Bronchial epithelial cell (primary cell): ENCODE measurements at regions not wholly inside any gene's neighbourhood (a gene's known extent, or its start where the extent isn't known, plus 50 kb on each side); places are given as distances from the start of the nearest gene placed in this dataset.

Experiments
- DNase-seq: peaks from one replicate; pipeline ENCODE4 v3.0.0-alpha.2; 2010; ENCODE audit warnings: low read depth
- FAIRE-seq: peaks from 2 replicates; lab custom pipeline; 2011; peaks lifted over from hg19 to GRCh38; lab: Jason Lieb, UNC
- H3K27me3 ChIP-seq: 2 replicates; pipeline ENCODE4 v1.5.1; 2011; ENCODE audit warnings: low read length; ENCODE audit not compliant: control insufficient read depth, insufficient read depth
- H3K36me3 ChIP-seq: 2 replicates; pipeline ENCODE4 v1.5.1; 2011; ENCODE audit warnings: low read length; ENCODE audit not compliant: control insufficient read depth, insufficient read depth
- H3K4me3 ChIP-seq: 2 replicates; pipeline ENCODE4 v1.5.1; 2011; ENCODE audit warnings: mild to moderate bottlenecking, low read depth, low read length, control low read depth
- CTCF ChIP-seq: IDR thresholded peaks from 2 replicates; pipeline ENCODE4 v1.5.1; 2011; ENCODE audit warnings: mild to moderate bottlenecking, moderate library complexity, low read length, control low read depth, inconsistent platforms; ENCODE audit not compliant: insufficient read depth, severe bottlenecking

DNA sequence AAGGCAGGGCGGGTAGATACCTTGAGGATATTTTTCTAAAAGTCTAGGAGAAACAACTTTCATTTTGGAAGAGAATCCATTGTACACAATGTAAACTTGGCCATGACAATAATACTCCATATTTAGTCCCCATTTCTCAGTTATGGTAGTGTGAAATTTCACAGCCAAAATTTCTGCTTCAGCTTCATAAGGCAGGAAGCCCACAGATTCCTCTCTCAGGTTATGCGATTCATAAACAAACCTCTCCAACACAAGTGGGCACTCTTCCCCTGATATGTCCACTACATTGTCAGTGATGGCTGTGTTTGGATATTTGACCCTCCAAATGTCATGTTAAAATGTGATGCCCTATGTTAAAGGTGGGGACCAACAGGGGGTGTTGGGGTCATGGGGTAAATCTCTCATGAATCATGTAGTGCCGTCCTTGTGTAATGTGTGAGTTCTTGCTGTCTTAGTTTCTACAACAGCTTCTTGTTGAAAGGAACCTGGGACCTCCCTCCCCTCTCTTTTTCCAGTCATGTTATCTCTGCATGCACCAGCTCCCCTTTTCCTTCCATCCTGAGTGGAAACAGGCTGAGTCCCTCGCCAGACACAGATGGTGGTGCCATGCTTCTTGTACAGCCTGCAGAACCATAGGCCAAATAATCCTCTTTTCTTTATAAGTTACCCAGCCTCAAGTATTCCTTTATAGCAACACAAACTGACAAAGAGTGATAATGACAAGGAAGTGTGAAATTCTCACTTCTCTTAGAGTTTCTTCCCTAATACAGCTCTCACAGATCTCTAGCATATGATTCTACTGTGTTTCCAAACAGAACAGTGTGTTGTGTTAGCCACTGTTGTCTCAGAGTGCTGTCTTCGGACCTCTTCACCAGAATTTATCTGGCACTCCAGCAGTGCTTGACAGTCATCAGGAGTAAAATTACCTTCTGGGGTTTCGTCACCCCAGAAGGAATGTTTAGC is 598.4 kb upstream of the GNPDA2 start:
- FAIRE-seq: no peak
- Histone ChIP-seq H3K4me3 (no peak overlapping the region), H3K36me3 (no peaks in the 10 kb centered on the region), H3K27me3 (no peaks in the 10 kb centered on the region)
- no peak for DNase-seq
- TF ChIP-seq CTCF: no peak

DNA sequence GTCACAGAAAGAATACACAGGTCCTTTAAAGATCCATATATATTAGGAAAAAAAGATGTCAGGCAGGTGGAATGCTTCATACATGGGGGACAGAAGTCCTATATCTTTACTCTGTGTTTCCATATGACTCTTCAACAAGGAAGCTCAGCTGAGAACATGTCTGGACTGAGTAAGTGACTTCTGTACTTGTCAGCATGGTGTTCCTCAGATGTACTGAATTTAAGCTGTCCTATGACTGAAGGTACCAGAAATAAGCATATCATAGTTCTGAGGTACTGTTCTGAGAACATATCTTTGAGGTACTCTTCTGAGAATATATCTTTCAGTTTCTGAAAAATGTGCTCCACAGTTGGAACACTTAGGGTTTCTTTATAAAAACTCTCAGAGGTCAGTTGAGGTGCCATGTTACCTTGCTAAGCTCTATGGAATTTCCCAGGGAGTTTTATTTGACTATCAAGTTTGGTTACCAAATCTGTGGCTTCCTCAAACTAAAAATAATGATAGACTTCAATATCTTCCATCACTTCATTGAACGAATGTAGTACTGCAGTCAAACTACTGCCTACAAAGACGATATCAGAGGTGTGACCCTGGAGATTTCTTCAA is 597.2 kb upstream of the GNPDA2 start:
- no peak for FAIRE-seq
- no peak for TF ChIP-seq CTCF

DNA sequence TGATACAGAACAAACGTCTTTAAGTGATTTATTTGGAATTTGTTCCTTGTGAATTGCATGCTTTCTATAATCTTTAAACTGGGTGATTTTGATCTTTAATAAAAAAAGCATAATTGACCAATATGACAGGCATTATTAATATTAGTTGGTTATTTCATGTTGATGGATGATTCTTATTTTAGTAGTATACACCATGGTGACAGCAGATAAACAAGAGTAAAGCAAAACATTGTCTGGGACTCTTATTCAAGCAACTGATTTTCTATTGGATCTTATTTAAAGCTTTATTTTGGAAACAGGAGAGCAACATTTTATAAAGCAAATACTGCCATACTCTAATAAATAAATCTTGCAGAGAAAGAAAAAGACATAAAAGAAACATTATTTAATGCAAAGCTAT is 591.4 kb upstream of the GNPDA2 start:
- no peaks in the 10 kb centered on the region for H3K27me3 ChIP-seq

More for the DNA sequence above, 597.2 kb upstream of the GNPDA2 start:
- no peaks in the 10 kb centered on the region for H3K36me3 ChIP-seq
- H3K4me3 ChIP-seq: no peak overlapping the region
- no peak for DNase-seq
- H3K27me3 ChIP-seq: no peaks in the 10 kb centered on the region

DNA sequence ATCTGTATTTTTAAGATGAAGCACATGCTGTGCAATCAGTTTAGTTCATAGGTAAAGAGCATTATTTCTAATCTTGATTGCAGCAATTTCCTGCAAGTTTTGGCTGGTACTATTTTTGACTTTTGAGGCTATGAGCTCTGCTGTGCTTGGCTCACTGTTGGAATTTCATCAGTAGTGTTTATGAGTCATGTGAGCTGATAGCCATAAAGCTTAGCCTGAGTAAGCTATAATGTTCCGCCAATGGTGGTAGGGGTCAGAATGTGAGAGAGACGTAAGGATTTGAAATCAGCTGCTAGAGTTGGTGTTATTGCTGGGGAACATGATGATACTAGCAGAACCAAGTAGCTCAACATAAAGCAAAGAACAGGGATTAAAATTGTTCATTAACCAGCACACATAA is 590.9 kb upstream of the GNPDA2 start:
- H3K36me3 ChIP-seq: no peaks in the 10 kb centered on the region
- H3K4me3 ChIP-seq: no peak overlapping the region
- DNase-seq (peak; percentile 2), FAIRE-seq (no peak)
- no peaks in the 10 kb centered on the region for H3K27me3 ChIP-seq
- TF ChIP-seq CTCF: no peak

More for the DNA sequence above, 591.4 kb upstream of the GNPDA2 start:
- no peak for FAIRE-seq
- H3K36me3 ChIP-seq: no peaks in the 10 kb centered on the region
- TF ChIP-seq CTCF: no peak
- H3K4me3 ChIP-seq: no peak overlapping the region
- no peak for DNase-seq

DNA sequence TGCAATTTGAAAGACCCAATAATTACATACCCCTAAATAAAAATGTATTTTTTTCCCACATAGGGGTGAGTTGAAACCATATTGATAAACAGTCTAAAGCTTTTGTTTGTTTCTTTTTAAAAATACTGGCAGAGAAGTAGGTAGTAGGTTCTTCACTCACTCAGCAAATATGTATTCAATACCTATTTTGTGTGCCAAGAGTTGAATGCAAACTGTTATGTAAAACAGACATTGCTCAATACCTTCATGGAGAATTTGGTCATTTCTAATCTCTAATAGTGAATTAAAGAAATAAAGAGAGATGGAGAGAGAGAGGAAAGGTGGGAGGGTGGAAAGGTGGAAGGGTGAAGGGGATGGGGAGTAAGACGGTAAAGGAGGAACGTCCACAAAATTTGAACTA is 589.9 kb upstream of the GNPDA2 start:
- FAIRE-seq (no peak), DNase-seq (no peak)
- H3K36me3 ChIP-seq: no peaks in the 10 kb centered on the region
- H3K27me3 ChIP-seq: no peaks in the 10 kb centered on the region
- H3K4me3 ChIP-seq: no peak overlapping the region
- TF ChIP-seq CTCF: no peak
